Neural cell (in vitro differentiated cells): ENCODE measurements at regions not wholly inside any gene's neighbourhood (a gene's known extent, or its start where the extent isn't known, plus 50 kb on each side); places are given as distances from the start of the nearest gene placed in this dataset.

Experiments used
- H2AFZ ChIP-seq: fragments of 200-600, 300-800 bp; sonication (generic), shearing (Covaris generic); 2 replicates; pipeline ENCODE4 v1.6.0; 2014; ENCODE audit warnings: low read depth, mild to moderate bottlenecking, antibody characterized with exemption, low read length, moderate library complexity
- H3F3A ChIP-seq: fragments of 200-600 bp; shearing (Covaris generic); 2 replicates; pipeline ENCODE4 v1.6.1; 2016; ENCODE audit warnings: mild to moderate bottlenecking, moderate library complexity, mixed read lengths, antibody characterized with exemption, low read length; ENCODE audit not compliant: insufficient read depth, poor library complexity, severe bottlenecking
- H3K27ac ChIP-seq: fragments of 200-600, 300-800 bp; sonication (generic), shearing (Covaris generic); 2 replicates; pipeline ENCODE4 v1.5.1; 2014; ENCODE audit warnings: mild to moderate bottlenecking, low read length, moderate library complexity
- H3K27me3 ChIP-seq: fragments of 300-800, 200-600 bp; sonication (generic), shearing (Covaris generic); 2 replicates; pipeline ENCODE4 v1.6.0; 2014; ENCODE audit warnings: mild to moderate bottlenecking, low read depth, low read length, moderate library complexity; ENCODE audit not compliant: insufficient read depth
- H3K36me3 ChIP-seq: fragments of 300-800, 200-600 bp; sonication (generic), shearing (Covaris generic); 2 replicates; pipeline ENCODE4 v1.5.1; 2014; ENCODE audit warnings: mild to moderate bottlenecking, antibody characterized with exemption, low read length, moderate library complexity; ENCODE audit not compliant: insufficient read depth
- H3K4me2 ChIP-seq: fragments of 300-800, 200-600 bp; sonication (generic), shearing (Covaris generic); 2 replicates; pipeline ENCODE4 v1.6.0; 2014; ENCODE audit warnings: mild to moderate bottlenecking, low read length
- H3K4me3 ChIP-seq: fragments of 300-800, 200-600 bp; sonication (generic), shearing (Covaris generic); 2 replicates; pipeline ENCODE4 v1.5.1; 2014; ENCODE audit warnings: mild to moderate bottlenecking, low read length, moderate library complexity
- H3K79me2 ChIP-seq: fragments of 200-600 bp; shearing (Covaris generic); replicated peaks from 2 replicates; pipeline ENCODE4 v1.6.0; 2014; ENCODE audit warnings: mild to moderate bottlenecking, low read length, moderate library complexity; ENCODE audit not compliant: insufficient read depth
- H3K9ac ChIP-seq: fragments of 300-800, 200-600 bp; sonication (generic), shearing (Covaris generic); 2 replicates; pipeline ENCODE4 v1.6.1; 2016; ENCODE audit warnings: mild to moderate bottlenecking, low read length, mixed read lengths
- H3K9me2 ChIP-seq: fragments of 200-600 bp; shearing (Covaris generic); 2 replicates; pipeline ENCODE4 v1.6.1; 2016; ENCODE audit warnings: mild to moderate bottlenecking, low read length, mixed read lengths; ENCODE audit not compliant: insufficient read depth
- H3K9me3 ChIP-seq: fragments of 200-600, 300-800 bp; sonication (generic), shearing (Covaris generic); 2 replicates; pipeline ENCODE4 v1.6.1; 2016; ENCODE audit warnings: mild to moderate bottlenecking, mixed run types, low read length, moderate library complexity, mixed read lengths
- H4K20me1 ChIP-seq: fragments of 200-600 bp; shearing (Covaris generic); 2 replicates; pipeline ENCODE4 v1.6.1; 2016; ENCODE audit warnings: mild to moderate bottlenecking, mixed run types; ENCODE audit not compliant: insufficient read depth
- CTCF ChIP-seq: fragments of 450-650 bp; IDR thresholded peaks from 2 replicates; pipeline ENCODE4 v1.5.1; 2014; ENCODE audit warnings: antibody characterized with exemption, mild to moderate bottlenecking, moderate library complexity; ENCODE audit not compliant: poor library complexity, severe bottlenecking
- EP300 ChIP-seq: fragments of 450-650 bp; conservative IDR thresholded peaks from 2 replicates; pipeline ENCODE4 v1.6.1; 2014; ENCODE audit warnings: antibody characterized with exemption, mild to moderate bottlenecking, moderate library complexity; ENCODE audit not compliant: poor library complexity, severe bottlenecking
- EZH2 ChIP-seq: fragments of 200-600, 300-800 bp; shearing (Covaris generic), sonication (generic); IDR thresholded peaks from 2 replicates; pipeline ENCODE4 v1.6.1; 2014; ENCODE audit warnings: antibody characterized with exemption, low read length, borderline replicate concordance, mild to moderate bottlenecking; ENCODE audit not compliant: insufficient read depth, poor library complexity, severe bottlenecking
- MXI1 ChIP-seq: fragments of 450-650 bp; conservative IDR thresholded peaks from 2 replicates; pipeline ENCODE4 v1.6.1; 2014; ENCODE audit warnings: antibody characterized with exemption, mild to moderate bottlenecking; ENCODE audit not compliant: poor library complexity, severe bottlenecking
- POLR2AphosphoS5 ChIP-seq: IDR thresholded peaks from 2 replicates; pipeline ENCODE4 v1.6.1; 2012
- RAD21 ChIP-seq: fragments of 450-650 bp; conservative IDR thresholded peaks from 2 replicates; pipeline ENCODE4 v1.6.1; 2014; ENCODE audit warnings: antibody characterized with exemption, mild to moderate bottlenecking, moderate library complexity
- REST ChIP-seq: IDR thresholded peaks from 2 replicates; pipeline ENCODE4 v1.6.1; 2012; ENCODE audit warnings: borderline replicate concordance
- SMC3 ChIP-seq: fragments of 450-650 bp; conservative IDR thresholded peaks from 2 replicates; pipeline ENCODE4 v1.6.1; 2014; ENCODE audit warnings: antibody characterized with exemption, mild to moderate bottlenecking, moderate library complexity; ENCODE audit not compliant: poor library complexity
- TAF1 ChIP-seq: IDR thresholded peaks from 2 replicates; pipeline ENCODE4 v1.6.1; 2012; ENCODE audit warnings: low read depth

DNA sequence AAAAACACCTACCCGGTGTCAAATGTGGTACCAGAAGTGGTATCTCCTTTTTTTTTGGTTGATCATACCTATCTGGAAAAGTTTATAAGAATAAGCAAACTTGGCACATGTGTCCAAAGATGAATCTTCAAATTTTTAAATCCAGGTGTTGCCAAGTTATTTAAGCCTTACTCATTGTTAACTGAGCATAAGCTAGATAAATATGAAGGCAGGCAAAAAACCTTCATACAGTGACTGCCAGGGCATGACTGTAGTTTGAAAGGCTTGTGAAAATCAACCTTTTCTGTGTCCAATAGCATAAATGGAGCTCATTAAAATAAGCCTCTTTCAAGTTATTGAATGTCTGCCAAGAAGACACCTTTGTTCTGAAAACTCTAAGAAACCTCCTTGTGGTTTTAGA, 699.2 kb downstream of the DOK5 start:
- no peaks in the 10 kb centered on the region for H3K9me3 ChIP-seq
- H3K9me2 ChIP-seq, result no peaks in the 10 kb centered on the region
- no peak overlapping the region for H3K4me2 ChIP-seq
- H3K27me3 ChIP-seq, result no peaks in the 10 kb centered on the region
- H3F3A ChIP-seq, result no peaks in the 10 kb centered on the region
- H3K36me3 ChIP-seq, result no peaks in the 10 kb centered on the region
- no peaks in the 10 kb centered on the region for H3K79me2 ChIP-seq
- TF ChIP-seq REST, result no peak
- no peak for TF ChIP-seq CTCF
- no peak for TF ChIP-seq POLR2AphosphoS5
- no peak for TF ChIP-seq RAD21
- no peak overlapping the region for H2AFZ ChIP-seq
- no peaks in the 10 kb centered on the region for H4K20me1 ChIP-seq
- H3K27ac ChIP-seq, result no peak overlapping the region
- no peak overlapping the region for H3K4me3 ChIP-seq
- no peak overlapping the region for H3K9ac ChIP-seq

DNA sequence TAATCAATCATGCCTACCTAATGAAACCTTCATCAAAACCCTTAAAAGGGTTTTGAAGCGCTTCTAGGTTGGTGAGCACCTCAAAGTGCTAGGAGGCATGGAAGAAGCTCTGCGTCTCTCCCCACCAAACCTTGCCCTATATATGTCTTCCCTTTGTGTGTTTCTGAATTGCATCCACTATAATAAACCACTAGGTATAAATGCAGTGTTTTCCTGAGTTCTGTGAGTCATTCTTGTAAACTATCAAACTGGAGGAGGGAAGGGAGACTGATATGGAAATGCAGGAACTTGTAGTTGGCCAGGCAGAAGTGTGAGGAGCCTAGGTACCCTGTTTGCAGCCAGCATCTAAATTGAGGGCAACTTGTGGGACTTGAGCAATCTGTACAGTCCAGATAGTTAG, 698.8 kb downstream of the DOK5 start:
- no peak for TF ChIP-seq RAD21
- TF ChIP-seq TAF1, result no peak
- TF ChIP-seq POLR2AphosphoS5, result no peak
- no peak for TF ChIP-seq SMC3
- TF ChIP-seq MXI1, result no peak
- no peak for TF ChIP-seq EZH2
- TF ChIP-seq REST, result no peak
- no peak for TF ChIP-seq EP300
- no peak for TF ChIP-seq CTCF
- Histone ChIP-seq H3K9me2 (no peaks in the 10 kb centered on the region), H3F3A (no peaks in the 10 kb centered on the region), H3K79me2 (no peaks in the 10 kb centered on the region), H3K36me3 (no peaks in the 10 kb centered on the region), H3K27ac (no peak overlapping the region), H3K4me2 (no peak overlapping the region), H3K9me3 (no peaks in the 10 kb centered on the region), H3K9ac (no peak overlapping the region), H3K4me3 (no peak overlapping the region), H3K27me3 (no peaks in the 10 kb centered on the region), H2AFZ (no peak overlapping the region), H4K20me1 (no peaks in the 10 kb centered on the region)
